ENCODE measurements at regions not wholly inside any gene's neighbourhood (a gene's known extent, or its start where the extent isn't known, plus 50 kb on each side); places are given as distances from the start of the nearest gene placed in this dataset.

GRCh38 chr5:57703721-57704120 is 221.1 kb upstream of the ACTBL2 start:
- CTCF ChIA-PET, result no interaction called here

GRCh38 chr5:57700484-57700883 is 217.9 kb upstream of the ACTBL2 start:
- TF ChIP-seq CTCF (IDR thresholded peaks at IDR 0.05; ENCODE audit: insufficient read depth, low read depth, low read length), result no peak
- CTCF ChIA-PET, result no interaction called here
- POLR2A ChIA-PET, result no interaction called here
- no peaks in the 10 kb centered on the region for H3K27me3 ChIP-seq (ENCODE audit: control insufficient read depth, insufficient read depth, low read length)
- no peaks in the 10 kb centered on the region for H3K36me3 ChIP-seq (ENCODE audit: control insufficient read depth, insufficient read depth, low read length)
- no peak overlapping the region for H3K4me3 ChIP-seq (ENCODE audit: low read depth, low read length)
- no peak for DNase-seq (ENCODE audit: low read depth)

More at GRCh38 chr5:57703721-57704120, 221.1 kb upstream of the ACTBL2 start:
- POLR2A ChIA-PET, result no interaction called here
- Histone ChIP-seq H3K27me3 (ENCODE audit: control insufficient read depth, insufficient read depth, low read length) (no peaks in the 10 kb centered on the region), H3K36me3 (ENCODE audit: control insufficient read depth, insufficient read depth, low read length) (no peaks in the 10 kb centered on the region), H3K4me3 (ENCODE audit: low read depth, low read length) (no peak overlapping the region)
- no peak for DNase-seq (ENCODE audit: low read depth)
- no peak for TF ChIP-seq CTCF (IDR thresholded peaks at IDR 0.05; ENCODE audit: insufficient read depth, low read depth, low read length)

DNA sequence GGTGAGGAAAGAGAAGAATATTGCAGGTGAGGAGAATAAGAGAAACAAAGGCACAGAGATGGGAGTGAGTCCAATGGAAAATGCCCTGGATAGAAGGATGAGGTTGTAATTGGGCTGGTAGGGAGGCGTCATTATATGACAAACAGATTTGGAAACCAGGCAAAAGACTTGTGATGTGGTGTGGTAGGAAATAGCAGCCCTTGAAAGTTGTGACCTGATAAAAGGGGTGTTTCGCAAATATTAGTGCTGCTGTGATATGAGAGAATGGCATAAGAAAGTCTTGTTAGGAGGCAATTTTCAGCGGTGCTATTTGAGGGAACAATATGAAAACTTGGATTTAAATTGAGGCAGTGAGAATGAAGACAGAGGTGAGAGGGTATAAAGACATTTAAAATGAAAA is 217.5 kb upstream of the ACTBL2 start:
- no peak for TF ChIP-seq CTCF (IDR thresholded peaks at IDR 0.05; ENCODE audit: insufficient read depth, low read depth, low read length)
- CTCF ChIA-PET, result interaction anchor here (1.2 to 1.6 kb wide), 2 partner anchors 12 to 21 kb away, joined by 3 read pairs; no protein-coding TSS in a partner anchor
- Histone ChIP-seq H3K36me3 (ENCODE audit: control insufficient read depth, insufficient read depth, low read length) (no peaks in the 10 kb centered on the region), H3K27me3 (ENCODE audit: control insufficient read depth, insufficient read depth, low read length) (no peaks in the 10 kb centered on the region), H3K4me3 (ENCODE audit: low read depth, low read length) (no peak overlapping the region)
- no peak for DNase-seq (ENCODE audit: low read depth)
- POLR2A ChIA-PET, result no interaction called here

- ChIA-PET POLR2A (no interaction called here), CTCF (interaction anchor here (1.2 to 1.6 kb wide), 2 partner anchors 10 to 22 kb away, joined by 3 read pairs; no protein-coding TSS in a partner anchor)
These were observed 216.2 kb upstream of the ACTBL2 start for GRCh38 chr5:57698802-57699201.

GRCh38 chr5:57698086-57698485 is 215.5 kb upstream of the ACTBL2 start:
- Histone ChIP-seq H3K4me3 (ENCODE audit: low read depth, low read length) (no peak overlapping the region), H3K36me3 (ENCODE audit: control insufficient read depth, insufficient read depth, low read length) (no peaks in the 10 kb centered on the region), H3K27me3 (ENCODE audit: control insufficient read depth, insufficient read depth, low read length) (no peaks in the 10 kb centered on the region)
- ChIA-PET CTCF (no interaction called here), POLR2A (no interaction called here)
- no peak for TF ChIP-seq CTCF (IDR thresholded peaks at IDR 0.05; ENCODE audit: insufficient read depth, low read depth, low read length)
- DNase-seq (ENCODE audit: low read depth), result no peak

More at GRCh38 chr5:57698802-57699201, 216.2 kb upstream of the ACTBL2 start:
- no peak for DNase-seq (ENCODE audit: low read depth)
- no peak for TF ChIP-seq CTCF (IDR thresholded peaks at IDR 0.05; ENCODE audit: insufficient read depth, low read depth, low read length)
- H3K27me3 ChIP-seq (ENCODE audit: control insufficient read depth, insufficient read depth, low read length), result no peaks in the 10 kb centered on the region
- H3K36me3 ChIP-seq (ENCODE audit: control insufficient read depth, insufficient read depth, low read length), result no peaks in the 10 kb centered on the region
- no peak overlapping the region for H3K4me3 ChIP-seq (ENCODE audit: low read depth, low read length)

Measured in BJ (cell line).